ENCODE measurements at regions not wholly inside any gene's neighbourhood (a gene's known extent, or its start where the extent isn't known, plus 50 kb on each side); places are given as distances from the start of the nearest gene placed in this dataset.
"Not testable (repeated sequence)": the region's sequence is repeated elsewhere in the genome, so short reads cannot be mapped to it uniquely, and the experiment has no call there.

- not testable (repeated sequence) for TF ChIP-seq CTCF, EP300, POLR2A (IDR thresholded peaks at IDR 0.05)
Measured at GRCh38 chr3:26284503-26284902, 338.1 kb upstream of the LRRC3B start.

Measured in tibial nerve (tissue), 4 donors.